ENCODE measurements at regions not wholly inside any gene's neighbourhood (a gene's known extent, or its start where the extent isn't known, plus 50 kb on each side); places are given as distances from the start of the nearest gene placed in this dataset.
"Not testable (repeated sequence)": the region's sequence is repeated elsewhere in the genome, so short reads cannot be mapped to it uniquely, and the experiment has no call there.

DNA sequence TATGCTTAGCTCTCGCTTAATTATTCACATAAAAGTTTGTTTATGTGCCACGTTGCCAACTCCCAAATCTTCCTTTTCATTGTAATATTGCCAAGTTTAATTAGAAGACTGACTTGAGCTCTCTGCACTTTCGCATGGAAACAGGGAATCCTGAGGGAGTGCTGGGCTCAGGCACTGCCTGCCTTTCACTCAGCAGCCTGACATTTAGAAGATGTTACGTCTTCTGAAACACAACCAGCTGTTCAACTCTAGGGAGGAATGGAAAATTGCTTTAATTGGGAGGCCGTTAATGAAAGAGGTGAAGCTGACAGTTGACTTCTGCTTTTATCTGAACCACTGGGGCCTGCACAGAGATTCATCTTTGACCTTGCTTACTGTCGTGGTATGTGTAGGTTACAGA lies 77.4 kb upstream of the MTHFD1L start:
- BruUV-seq (replicated peaks), result no TSS peak
- Histone ChIP-seq H2AFZ (ENCODE audit: low read depth, low read length) (no peak overlapping the region), H4K20me1 (replicated peaks; ENCODE audit: control insufficient read depth, extremely low read depth, insufficient read depth, low read length) (no peaks in the 10 kb centered on the region), H3K36me3 (ENCODE audit: control insufficient read depth in 2 of 2, extremely low read depth in 1 of 2, insufficient read depth in 2 of 2, low read length in 2 of 2) (no peaks in the 10 kb centered on the region), H3K9me3 (replicated peaks; ENCODE audit: control insufficient read depth, insufficient read depth, low read length) (no peaks in the 10 kb centered on the region), H3K4me3 (replicated peaks in 1 of 3; ENCODE audit: insufficient read depth in 1 of 3, low read depth in 1 of 3, low read length in 3 of 3) (no peak overlapping the region), H3K9ac (replicated peaks; ENCODE audit: extremely low read depth, insufficient read depth, low read length) (no peak overlapping the region), H3K4me2 (ENCODE audit: insufficient read depth, low read length) (no peak overlapping the region), H3K27ac (ENCODE audit: insufficient read depth, low read depth, low read length) (no peak overlapping the region), H3K4me1 (ENCODE audit: control insufficient read depth, extremely low read depth, insufficient read depth, low read length) (no peaks in the 10 kb centered on the region), H3K9me1 (replicated peaks; ENCODE audit: control insufficient read depth, extremely low read depth, insufficient read depth, low read length) (no peaks in the 10 kb centered on the region), H3K79me2 (ENCODE audit: control insufficient read depth, insufficient read depth, low read length) (no peaks in the 10 kb centered on the region), H3K27me3 (ENCODE audit: control insufficient read depth in 2 of 2, insufficient read depth in 2 of 2, low read length in 2 of 2) (no peaks in the 10 kb centered on the region)
- intact Hi-C loops (cut with micrococcal nuclease), result no loop called here
- ChIA-PET POLR2A (no interaction called here), CTCF (no interaction called here)
- DNase-seq (ENCODE audit: low read depth, low spot score) (no peak), FAIRE-seq (no peak)
- TF ChIP-seq FOS (IDR thresholded peaks at IDR 0.05; ENCODE audit: borderline replicate concordance, insufficient read depth, low read length) (no peak), POLR2AphosphoS5 (IDR thresholded peaks at IDR 0.05; ENCODE audit: insufficient read depth, low read depth, low read length) (no peak), EZH2 (IDR thresholded peaks at IDR 0.05; ENCODE audit: borderline replicate concordance, low read depth, low read length, severe bottlenecking) (no peak), JUN (IDR thresholded peaks at IDR 0.05; ENCODE audit: borderline replicate concordance, insufficient read depth, insufficient read length, low read depth) (no peak), MYC (IDR thresholded peaks at IDR 0.05; ENCODE audit: low read depth, low read length) (no peak), GATA2 (IDR thresholded peaks at IDR 0.05; ENCODE audit: insufficient read depth, insufficient read length, low read depth, low read length) (no peak), POLR2A (IDR thresholded peaks at IDR 0.05; ENCODE audit: low read depth, low read length) (no peak)
- TF ChIP-seq, protein P1, sequence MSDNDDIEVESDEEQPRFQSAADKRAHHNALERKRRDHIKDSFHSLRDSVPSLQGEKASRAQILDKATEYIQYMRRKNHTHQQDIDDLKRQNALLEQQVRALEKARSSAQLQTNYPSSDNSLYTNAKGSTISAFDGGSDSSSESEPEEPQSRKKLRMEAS (IDR thresholded peaks at IDR 0.05; ENCODE audit: insufficient read depth, insufficient read length), result no peak
- TF ChIP-seq, protein P2, sequence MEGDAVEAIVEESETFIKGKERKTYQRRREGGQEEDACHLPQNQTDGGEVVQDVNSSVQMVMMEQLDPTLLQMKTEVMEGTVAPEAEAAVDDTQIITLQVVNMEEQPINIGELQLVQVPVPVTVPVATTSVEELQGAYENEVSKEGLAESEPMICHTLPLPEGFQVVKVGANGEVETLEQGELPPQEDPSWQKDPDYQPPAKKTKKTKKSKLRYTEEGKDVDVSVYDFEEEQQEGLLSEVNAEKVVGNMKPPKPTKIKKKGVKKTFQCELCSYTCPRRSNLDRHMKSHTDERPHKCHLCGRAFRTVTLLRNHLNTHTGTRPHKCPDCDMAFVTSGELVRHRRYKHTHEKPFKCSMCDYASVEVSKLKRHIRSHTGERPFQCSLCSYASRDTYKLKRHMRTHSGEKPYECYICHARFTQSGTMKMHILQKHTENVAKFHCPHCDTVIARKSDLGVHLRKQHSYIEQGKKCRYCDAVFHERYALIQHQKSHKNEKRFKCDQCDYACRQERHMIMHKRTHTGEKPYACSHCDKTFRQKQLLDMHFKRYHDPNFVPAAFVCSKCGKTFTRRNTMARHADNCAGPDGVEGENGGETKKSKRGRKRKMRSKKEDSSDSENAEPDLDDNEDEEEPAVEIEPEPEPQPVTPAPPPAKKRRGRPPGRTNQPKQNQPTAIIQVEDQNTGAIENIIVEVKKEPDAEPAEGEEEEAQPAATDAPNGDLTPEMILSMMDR (IDR thresholded peaks at IDR 0.05; ENCODE audit: extremely low read depth in 1 of 2, insufficient read depth in 1 of 2, low read depth in 1 of 2, low read length in 2 of 2), result no peak
- dilution Hi-C loops (cut with MboI; ENCODE audit: extremely low pct_ligation_motif_present, low sequenced_read_pairs), result no loop called here

GRCh38 chr6:150789906-150790305 lies 75.6 kb upstream of the MTHFD1L start:
- H3K9me3 ChIP-seq (replicated peaks; ENCODE audit: control insufficient read depth, insufficient read depth, low read length); CTCF ChIA-PET; H3K36me3 ChIP-seq (ENCODE audit: control insufficient read depth in 2 of 2, extremely low read depth in 1 of 2, insufficient read depth in 2 of 2, low read length in 2 of 2); H3K79me2 ChIP-seq (ENCODE audit: control insufficient read depth, insufficient read depth, low read length); POLR2A ChIA-PET; dilution Hi-C loops (cut with MboI; ENCODE audit: extremely low pct_ligation_motif_present, low sequenced_read_pairs); H3K27me3 ChIP-seq (ENCODE audit: control insufficient read depth in 2 of 2, insufficient read depth in 2 of 2, low read length in 2 of 2); H3K4me1 ChIP-seq (ENCODE audit: control insufficient read depth, extremely low read depth, insufficient read depth, low read length); H3K4me3 ChIP-seq (replicated peaks in 1 of 3; ENCODE audit: insufficient read depth in 1 of 3, low read depth in 1 of 3, low read length in 3 of 3); H3K27ac ChIP-seq (ENCODE audit: insufficient read depth, low read depth, low read length); H4K20me1 ChIP-seq (replicated peaks; ENCODE audit: control insufficient read depth, extremely low read depth, insufficient read depth, low read length); FAIRE-seq; H3K9me1 ChIP-seq (replicated peaks; ENCODE audit: control insufficient read depth, extremely low read depth, insufficient read depth, low read length); H2AFZ ChIP-seq (ENCODE audit: low read depth, low read length); DNase-seq (ENCODE audit: low read depth, low spot score); intact Hi-C loops (cut with micrococcal nuclease); BruUV-seq (replicated peaks); H3K4me2 ChIP-seq (ENCODE audit: insufficient read depth, low read length); H3K9ac ChIP-seq (replicated peaks; ENCODE audit: extremely low read depth, insufficient read depth, low read length): not testable (repeated sequence)

Measured in endothelial cell of umbilical vein (primary cell).